ENCODE measurements at regions not wholly inside any gene's neighbourhood (a gene's known extent, or its start where the extent isn't known, plus 50 kb on each side); places are given as distances from the start of the nearest gene placed in this dataset.
"Not testable (repeated sequence)": the region's sequence is repeated elsewhere in the genome, so short reads cannot be mapped to it uniquely, and the experiment has no call there.

- H3K4me1 Mint-ChIP-seq (ENCODE audit: low read depth); H3K4me3 Mint-ChIP-seq; H3K9me3 Mint-ChIP-seq; H3K27ac Mint-ChIP-seq; H3K36me3 Mint-ChIP-seq (ENCODE audit: low read depth); H3K27me3 Mint-ChIP-seq (ENCODE audit: low read depth): not testable (repeated sequence)
Measured at GRCh38 chr1:143816369-143816768, 155.4 kb downstream of the FAM72C start.

- not testable (repeated sequence) for H3K4me3 Mint-ChIP-seq; H3K27me3 Mint-ChIP-seq (ENCODE audit: low read depth)
Measured at GRCh38 chr1:143805374-143805773, 166.4 kb downstream of the FAM72C start.

GRCh38 chr1:143804707-143805356 is 167.0 kb downstream of the FAM72C start:
- H3K4me3 Mint-ChIP-seq; H3K4me1 Mint-ChIP-seq (ENCODE audit: low read depth): not testable (repeated sequence)

More at GRCh38 chr1:143805374-143805773, 166.4 kb downstream of the FAM72C start:
- H3K9me3 Mint-ChIP-seq; H3K4me1 Mint-ChIP-seq (ENCODE audit: low read depth); H3K36me3 Mint-ChIP-seq (ENCODE audit: low read depth); H3K27ac Mint-ChIP-seq: not testable (repeated sequence)

GRCh38 chr1:143803927-143804411 is 167.8 kb downstream of the FAM72C start:
- H3K36me3 Mint-ChIP-seq (ENCODE audit: low read depth); H3K4me1 Mint-ChIP-seq (ENCODE audit: low read depth); H3K9me3 Mint-ChIP-seq; H3K27me3 Mint-ChIP-seq (ENCODE audit: low read depth): not testable (repeated sequence)
- H3K4me3 Mint-ChIP-seq = peak overlapping the region; percentile 80
- peak overlapping the region; percentile 81 for H3K27ac Mint-ChIP-seq

More at GRCh38 chr1:143804707-143805356, 167.0 kb downstream of the FAM72C start:
- not testable (repeated sequence) for H3K27ac Mint-ChIP-seq; H3K36me3 Mint-ChIP-seq (ENCODE audit: low read depth); H3K9me3 Mint-ChIP-seq; H3K27me3 Mint-ChIP-seq (ENCODE audit: low read depth)

GRCh38 chr1:143803095-143803494 is 168.7 kb downstream of the FAM72C start:
- not testable (repeated sequence) for H3K27ac Mint-ChIP-seq; H3K4me1 Mint-ChIP-seq (ENCODE audit: low read depth); H3K9me3 Mint-ChIP-seq; H3K27me3 Mint-ChIP-seq (ENCODE audit: low read depth); H3K4me3 Mint-ChIP-seq; H3K36me3 Mint-ChIP-seq (ENCODE audit: low read depth)

- not testable (repeated sequence) for H3K27ac Mint-ChIP-seq; H3K36me3 Mint-ChIP-seq (ENCODE audit: low read depth); H3K27me3 Mint-ChIP-seq (ENCODE audit: low read depth); H3K4me3 Mint-ChIP-seq; H3K4me1 Mint-ChIP-seq (ENCODE audit: low read depth); H3K9me3 Mint-ChIP-seq
Measured at GRCh38 chr1:143799568-143800187, 172.1 kb downstream of the FAM72C start.

- not testable (repeated sequence) for H3K27me3 Mint-ChIP-seq (ENCODE audit: low read depth); H3K4me1 Mint-ChIP-seq (ENCODE audit: low read depth); H3K4me3 Mint-ChIP-seq; H3K36me3 Mint-ChIP-seq (ENCODE audit: low read depth); H3K9me3 Mint-ChIP-seq; H3K27ac Mint-ChIP-seq
Measured at GRCh38 chr1:143796369-143796768, 175.4 kb downstream of the FAM72C start.

- not testable (repeated sequence) for H3K4me3 Mint-ChIP-seq; H3K4me1 Mint-ChIP-seq (ENCODE audit: low read depth); H3K9me3 Mint-ChIP-seq; H3K27me3 Mint-ChIP-seq (ENCODE audit: low read depth); H3K27ac Mint-ChIP-seq; H3K36me3 Mint-ChIP-seq (ENCODE audit: low read depth)
Measured at GRCh38 chr1:143792047-143792937, 179.5 kb downstream of the FAM72C start.

GRCh38 chr1:143786381-143786780 is 185.4 kb downstream of the FAM72C start:
- H3K4me3 Mint-ChIP-seq; H3K27ac Mint-ChIP-seq; H3K27me3 Mint-ChIP-seq (ENCODE audit: low read depth); H3K9me3 Mint-ChIP-seq; H3K4me1 Mint-ChIP-seq (ENCODE audit: low read depth); H3K36me3 Mint-ChIP-seq (ENCODE audit: low read depth): not testable (repeated sequence)

GRCh38 chr1:143785883-143786282 is 185.9 kb downstream of the FAM72C start:
- not testable (repeated sequence) for H3K4me3 Mint-ChIP-seq; H3K27ac Mint-ChIP-seq; H3K36me3 Mint-ChIP-seq (ENCODE audit: low read depth); H3K4me1 Mint-ChIP-seq (ENCODE audit: low read depth); H3K27me3 Mint-ChIP-seq (ENCODE audit: low read depth); H3K9me3 Mint-ChIP-seq

- H3K9me3 Mint-ChIP-seq; H3K27me3 Mint-ChIP-seq (ENCODE audit: low read depth); H3K4me1 Mint-ChIP-seq (ENCODE audit: low read depth); H3K36me3 Mint-ChIP-seq (ENCODE audit: low read depth); H3K4me3 Mint-ChIP-seq; H3K27ac Mint-ChIP-seq: not testable (repeated sequence)
Measured at GRCh38 chr1:143784239-143784882, 187.4 kb downstream of the FAM72C start.

- H3K4me3 Mint-ChIP-seq; H3K9me3 Mint-ChIP-seq; H3K36me3 Mint-ChIP-seq (ENCODE audit: low read depth); H3K27ac Mint-ChIP-seq; H3K4me1 Mint-ChIP-seq (ENCODE audit: low read depth); H3K27me3 Mint-ChIP-seq (ENCODE audit: low read depth): not testable (repeated sequence)
Measured at GRCh38 chr1:143778178-143778577, 193.6 kb downstream of the FAM72C start.

- H3K4me3 Mint-ChIP-seq; H3K9me3 Mint-ChIP-seq; H3K4me1 Mint-ChIP-seq (ENCODE audit: low read depth); H3K27me3 Mint-ChIP-seq (ENCODE audit: low read depth); H3K27ac Mint-ChIP-seq; H3K36me3 Mint-ChIP-seq (ENCODE audit: low read depth): not testable (repeated sequence)
Measured at GRCh38 chr1:143764831-143765230, 207.0 kb downstream of the FAM72C start.

GRCh38 chr1:143760366-143760765 is 211.4 kb downstream of the FAM72C start:
- H3K4me3 Mint-ChIP-seq; H3K9me3 Mint-ChIP-seq; H3K27me3 Mint-ChIP-seq (ENCODE audit: low read depth); H3K36me3 Mint-ChIP-seq (ENCODE audit: low read depth); H3K27ac Mint-ChIP-seq; H3K4me1 Mint-ChIP-seq (ENCODE audit: low read depth): not testable (repeated sequence)

- not testable (repeated sequence) for H3K9me3 Mint-ChIP-seq; H3K4me1 Mint-ChIP-seq (ENCODE audit: low read depth); H3K27ac Mint-ChIP-seq; H3K36me3 Mint-ChIP-seq (ENCODE audit: low read depth); H3K4me3 Mint-ChIP-seq; H3K27me3 Mint-ChIP-seq (ENCODE audit: low read depth)
Measured at GRCh38 chr1:143755961-143756360, 215.8 kb downstream of the FAM72C start.
